NB4 (cell line): ENCODE measurements at regions not wholly inside any gene's neighbourhood (a gene's known extent, or its start where the extent isn't known, plus 50 kb on each side); places are given as distances from the start of the nearest gene placed in this dataset.

Experiments used
- CTCF ChIP-seq: IDR thresholded peaks from one replicate; pipeline ENCODE4 v1.5.1; 2012; ENCODE audit warnings: low read depth, low read length
- MAX ChIP-seq: IDR thresholded peaks from 2 replicates; pipeline ENCODE4 v1.6.1; 2011; ENCODE audit warnings: low read depth, low read length
- MYC ChIP-seq: IDR thresholded peaks from 2 replicates; pipeline ENCODE4 v1.6.1; 2011; ENCODE audit warnings: low read depth, low read length
- POLR2A ChIP-seq: IDR thresholded peaks from 2 replicates; pipeline ENCODE4 v1.6.1; 2011; ENCODE audit warnings: mild to moderate bottlenecking; ENCODE audit not compliant: insufficient read length; ENCODE audit errors: extremely low read depth

GRCh38 chr9:24820196-24820595 is 274.5 kb upstream of the IZUMO3 start:
- TF ChIP-seq POLR2A (no peak), CTCF (no peak), MYC (no peak), MAX (no peak)
